Sigmoid colon (tissue), 6 donors: ENCODE measurements at regions not wholly inside any gene's neighbourhood (a gene's known extent, or its start where the extent isn't known, plus 50 kb on each side); places are given as distances from the start of the nearest gene placed in this dataset.

Experiments
- DNase-seq: peaks from one replicate; pipeline ENCODE4 v3.0.0-alpha.2; 2019
- H3K27ac ChIP-seq, 4 donors: fragments of 200-600 bp; sonication (generic); one replicate each; pipeline ENCODE4 v1.5.1; 2016 to 2019; ENCODE audit warnings: mild to moderate bottlenecking in 1 of 4
- H3K27me3 ChIP-seq, 3 donors: fragments of 200-600 bp; sonication (generic); one replicate each; pipeline ENCODE4 v1.5.1; 2019; ENCODE audit warnings: mild to moderate bottlenecking in 1 of 3
- H3K36me3 ChIP-seq, 4 donors: fragments of 200-600 bp; sonication (generic); one replicate each; pipeline ENCODE4 v1.5.1; 2016 to 2019
- H3K4me1 ChIP-seq, 4 donors: fragments of 200-600 bp; sonication (generic); one replicate each; pipeline ENCODE4 v1.5.1; 2017 to 2019
- H3K4me3 ChIP-seq, 4 donors: fragments of 200-600 bp; sonication (generic); one replicate each; pipeline ENCODE4 v1.5.1; 2017 to 2019; ENCODE audit warnings: mild to moderate bottlenecking in 2 of 4, moderate library complexity in 1 of 4
- H3K9me3 ChIP-seq, 4 donors: fragments of 200-600 bp in 3 of 4; sonication (generic) in 3 of 4; one replicate each; pipeline versions ENCODE4 v1.5.1 to v1.6.1; 2013 to 2019
- CTCF ChIP-seq, 4 experiments: fragments of 450-650 bp in 3 of 4; fragments of 200-600 bp in 1 of 4; IDR thresholded peaks; one replicate each; pipeline ENCODE4 v1.5.1; 2016 to 2019; ENCODE audit warnings: antibody characterized with exemption in 4 of 4, mild to moderate bottlenecking in 3 of 4, moderate library complexity in 2 of 4
- EP300 ChIP-seq, 4 donors: sonication (generic); formaldehyde crosslinking; IDR thresholded peaks; one replicate each; pipeline ENCODE4 v1.6.1; 2017; ENCODE audit warnings: antibody characterized with exemption in 4 of 4
- POLR2A ChIP-seq, 2 donors: fragments of 450-650 bp; IDR thresholded peaks; one replicate each; pipeline ENCODE4 v1.6.1; 2016; ENCODE audit warnings: antibody characterized with exemption in 2 of 2, mild to moderate bottlenecking in 2 of 2, moderate library complexity in 2 of 2
- POLR2AphosphoS5 ChIP-seq, 4 donors: sonication (generic); formaldehyde crosslinking; IDR thresholded peaks; one replicate each; pipeline ENCODE4 v1.6.1; 2017; ENCODE audit warnings: antibody characterized with exemption in 4 of 4
- WGBS, 2 donors: extraction: QIAGEN DNeasy Blood & Tissue Kit; methylation state at CpG; one replicate each; pipeline ENCODE4 v1.1.7; 2013; 5-methylcytosine and 5-hydroxymethylcytosine counted together
- intact Hi-C: fragments of 100-400 bp; cut with DNase I; formaldehyde crosslinking; loops from one replicate; pipeline ENCODE4 v1.15.1; 2023
- donor health status: healthy with polysubstance abuse.
- donor health status: healthy.

GRCh38 chr10:120765226-120765803 is 85.8 kb upstream of the WDR11 start:
- no peak for DNase-seq
- no peak overlapping the region for H3K27ac ChIP-seq
- H3K4me1 ChIP-seq: no peaks in the 10 kb centered on the region
- no peak overlapping the region for H3K4me3 ChIP-seq
- WGBS, 2 donors: 59 to 66% methylated on average over 1 of the region's 1 CpG
- H3K36me3 ChIP-seq: no peaks in the 10 kb centered on the region
- intact Hi-C loops: no loop called here
- H3K27me3 ChIP-seq: no peaks in the 10 kb centered on the region
- TF ChIP-seq POLR2AphosphoS5 (IDR thresholded peaks at IDR 0.05) (no peak), CTCF (IDR thresholded peaks at IDR 0.05) (no peak), POLR2A (IDR thresholded peaks at IDR 0.05) (no peak), EP300 (IDR thresholded peaks at IDR 0.05) (no peak)
- no peaks in the 10 kb centered on the region for H3K9me3 ChIP-seq

GRCh38 chr10:120768227-120768626 is 82.9 kb upstream of the WDR11 start:
- intact Hi-C loops: no loop called here
- no peaks in the 10 kb centered on the region for H3K36me3 ChIP-seq

GRCh38 chr10:120770496-120770895 is 80.7 kb upstream of the WDR11 start:
- Histone ChIP-seq H3K9me3 (no peaks in the 10 kb centered on the region), H3K4me3 (no peak overlapping the region), H3K4me1 (no peaks in the 10 kb centered on the region), H3K27me3 (no peaks in the 10 kb centered on the region), H3K27ac (no peak overlapping the region), H3K36me3 (no peaks in the 10 kb centered on the region)
- no peak for DNase-seq
- TF ChIP-seq POLR2AphosphoS5 (IDR thresholded peaks at IDR 0.05): no peak
- TF ChIP-seq CTCF (IDR thresholded peaks at IDR 0.05): no peak
- TF ChIP-seq EP300 (IDR thresholded peaks at IDR 0.05): no peak
- TF ChIP-seq POLR2A (IDR thresholded peaks at IDR 0.05): no peak
- intact Hi-C loops: no loop called here
- WGBS, 2 donors: 71 to 75% methylated on average over 4 of the region's 4 CpGs

More at GRCh38 chr10:120768227-120768626, 82.9 kb upstream of the WDR11 start:
- WGBS, 2 donors: 78 to 83% methylated on average over 3 of the region's 3 CpGs
- DNase-seq: no peak
- no peaks in the 10 kb centered on the region for H3K9me3 ChIP-seq
- H3K27me3 ChIP-seq: no peaks in the 10 kb centered on the region
- H3K4me3 ChIP-seq: no peak overlapping the region
- TF ChIP-seq POLR2A (IDR thresholded peaks at IDR 0.05): no peak
- no peak overlapping the region for H3K27ac ChIP-seq
- H3K4me1 ChIP-seq: no peaks in the 10 kb centered on the region

- Histone ChIP-seq H3K4me3 (no peak overlapping the region), H3K4me1 (no peaks in the 10 kb centered on the region), H3K27me3 (no peaks in the 10 kb centered on the region), H3K9me3 (no peaks in the 10 kb centered on the region), H3K36me3 (no peaks in the 10 kb centered on the region), H3K27ac (no peak overlapping the region)
- 64 to 92% methylated on average over 1 of the region's 1 CpG for WGBS, 2 donors
- TF ChIP-seq POLR2A (IDR thresholded peaks at IDR 0.05) (no peak), EP300 (IDR thresholded peaks at IDR 0.05) (no peak), POLR2AphosphoS5 (IDR thresholded peaks at IDR 0.05) (no peak), CTCF (IDR thresholded peaks at IDR 0.05) (no peak)
- DNase-seq: no peak
- intact Hi-C loops: no loop called here
Observed at GRCh38 chr10:120776442-120776841, 74.7 kb upstream of the WDR11 start.

- no peaks in the 10 kb centered on the region for H3K27me3 ChIP-seq
- DNase-seq: no peak
- WGBS, 2 donors: 84 to 87% methylated on average over 3 of the region's 3 CpGs
- H3K9me3 ChIP-seq: no peaks in the 10 kb centered on the region
- no peaks in the 10 kb centered on the region for H3K36me3 ChIP-seq
- intact Hi-C loops: no loop called here
- H3K4me1 ChIP-seq: no peaks in the 10 kb centered on the region
- no peak overlapping the region for H3K4me3 ChIP-seq
- H3K27ac ChIP-seq: no peak overlapping the region
- no peak for TF ChIP-seq CTCF (IDR thresholded peaks at IDR 0.05)
- TF ChIP-seq POLR2A (IDR thresholded peaks at IDR 0.05): no peak
- no peak for TF ChIP-seq EP300 (IDR thresholded peaks at IDR 0.05)
- no peak for TF ChIP-seq POLR2AphosphoS5 (IDR thresholded peaks at IDR 0.05)
Observed at GRCh38 chr10:120782336-120782735, 68.8 kb upstream of the WDR11 start.
